ENCODE measurements at regions not wholly inside any gene's neighbourhood (a gene's known extent, or its start where the extent isn't known, plus 50 kb on each side); places are given as distances from the start of the nearest gene placed in this dataset.

GRCh38 chr22:23522623-23523251, 57.4 kb downstream of the IGLL1 start:
- no peak for DNase-seq

GRCh38 chr22:23521441-23522113, 58.5 kb downstream of the IGLL1 start:
- DNase-seq = peak; percentile 83

GRCh38 chr22:23520863-23521440, 59.1 kb downstream of the IGLL1 start:
- no peak for DNase-seq

GRCh38 chr22:23519442-23520157, 60.5 kb downstream of the IGLL1 start:
- no peak for DNase-seq

- DNase-seq = no peak
Observed at GRCh38 chr22:23518376-23519187, 61.5 kb downstream of the IGLL1 start.

GRCh38 chr22:23517804-23518375, 62.2 kb downstream of the IGLL1 start:
- no peak for DNase-seq

GRCh38 chr22:23516304-23516703, 63.8 kb downstream of the IGLL1 start:
- DNase-seq = no peak

- no peak for DNase-seq
Observed at GRCh38 chr22:23514322-23515038, 65.6 kb downstream of the IGLL1 start.

- DNase-seq = no peak
Observed at GRCh38 chr22:23513705-23514104, 66.4 kb downstream of the IGLL1 start.

GRCh38 chr22:23513133-23513532, 67.0 kb downstream of the IGLL1 start:
- DNase-seq = no peak

- no peak for DNase-seq
Observed at GRCh38 chr22:23512721-23513120, 67.4 kb downstream of the IGLL1 start.

GRCh38 chr22:23512348-23512705, 67.8 kb downstream of the IGLL1 start:
- no peak for DNase-seq

- DNase-seq = no peak
Observed at GRCh38 chr22:23511627-23512347, 68.3 kb downstream of the IGLL1 start.

GRCh38 chr22:23509571-23510302, 70.4 kb downstream of the IGLL1 start:
- peak; percentile 52 for DNase-seq

GRCh38 chr22:23504516-23504915, 75.6 kb downstream of the IGLL1 start:
- DNase-seq = peak; percentile 54

GRCh38 chr22:23503736-23504440, 76.2 kb downstream of the IGLL1 start:
- no peak for DNase-seq

GRCh38 chr22:23503142-23503541, 76.9 kb downstream of the IGLL1 start:
- no peak for DNase-seq

GRCh38 chr22:23501708-23502107, 78.4 kb downstream of the IGLL1 start:
- DNase-seq = no peak

- DNase-seq = no peak
Observed at GRCh38 chr22:23501261-23501619, 78.8 kb downstream of the IGLL1 start.
